Fibroblast of lung (primary cell): ENCODE measurements at regions not wholly inside any gene's neighbourhood (a gene's known extent, or its start where the extent isn't known, plus 50 kb on each side); places are given as distances from the start of the nearest gene placed in this dataset.
"Not testable (repeated sequence)": the region's sequence is repeated elsewhere in the genome, so short reads cannot be mapped to it uniquely, and the experiment has no call there.

Experiments used
- DNase-seq, 2 donors: peaks; one replicate each; pipeline versions ENCODE4 v3.0.0 to v3.0.0-alpha.2; 2010; ENCODE audit warnings: low read depth in 2 of 2
- H2AFZ ChIP-seq: 2 replicates; pipeline ENCODE4 v1.5.1; 2012; ENCODE audit warnings: low read length, control low read depth, inconsistent platforms
- H3K27ac ChIP-seq: 2 replicates; pipeline ENCODE4 v1.5.1; 2011; ENCODE audit warnings: low read length, control low read depth; ENCODE audit not compliant: insufficient read depth
- H3K27me3 ChIP-seq: 2 replicates; pipeline ENCODE4 v1.5.1; 2011; ENCODE audit warnings: mild to moderate bottlenecking, low read length; ENCODE audit not compliant: control insufficient read depth, insufficient read depth
- H3K36me3 ChIP-seq: 2 replicates; pipeline ENCODE4 v1.5.1; 2011; ENCODE audit warnings: low read length; ENCODE audit not compliant: control insufficient read depth, insufficient read depth
- H3K4me1 ChIP-seq: 2 replicates; pipeline ENCODE4 v1.5.1; 2011; ENCODE audit warnings: low read length; ENCODE audit not compliant: control insufficient read depth, insufficient read depth; ENCODE audit errors: extremely low read depth
- H3K4me2 ChIP-seq: 2 replicates; pipeline ENCODE4 v1.5.1; 2011; ENCODE audit warnings: low read length, control low read depth; ENCODE audit not compliant: insufficient read depth; ENCODE audit errors: extremely low read depth
- H3K4me3 ChIP-seq, 4 experiments: fragments of 200-600 bp in 1 of 4; sonication (generic) in 1 of 4; replicated peaks in 1 of 4; 2 replicates each; pipeline ENCODE4 v1.5.1; 2011 to 2016; ENCODE audit warnings: low read length in 4 of 4, low read depth in 3 of 4, mild to moderate bottlenecking in 3 of 4, control low read depth in 2 of 4, inconsistent platforms in 1 of 4, mixed read lengths in 1 of 4; ENCODE audit not compliant: insufficient read depth in 1 of 4; ENCODE audit errors: control extremely low read depth in 1 of 4
- H3K79me2 ChIP-seq: 2 replicates; pipeline ENCODE4 v1.5.1; 2012; ENCODE audit warnings: mild to moderate bottlenecking, low read length, inconsistent platforms; ENCODE audit not compliant: control insufficient read depth, insufficient read depth
- H3K9ac ChIP-seq: 2 replicates; pipeline ENCODE4 v1.5.1; 2011; ENCODE audit warnings: mild to moderate bottlenecking, low read length, control low read depth; ENCODE audit not compliant: insufficient read depth
- H3K9me3 ChIP-seq: 2 replicates; pipeline ENCODE4 v1.5.1; 2012; ENCODE audit warnings: low read depth, low read length; ENCODE audit not compliant: control insufficient read depth, insufficient read depth
- H4K20me1 ChIP-seq: 2 replicates; pipeline ENCODE4 v1.5.1; 2011; ENCODE audit warnings: low read length; ENCODE audit not compliant: control insufficient read depth, insufficient read depth; ENCODE audit errors: extremely low read depth
- EZH2 ChIP-seq: IDR thresholded peaks from 2 replicates; pipeline ENCODE4 v1.5.1; 2012; ENCODE audit warnings: low read length, control low read depth, mild to moderate bottlenecking; ENCODE audit errors: missing control alignments
- TF ChIP-seq, protein P1 (sequence below), 2 donors: IDR thresholded peaks in 1 of 2; conservative IDR thresholded peaks in 1 of 2; 1 replicate in 1 of 2; 2 replicates in 1 of 2; pipeline ENCODE4 v1.5.1; 2011 to 2012; ENCODE audit warnings: low read length in 2 of 2, control low read depth in 1 of 2, inconsistent platforms in 1 of 2, low read depth in 1 of 2, mild to moderate bottlenecking in 1 of 2

DNA sequence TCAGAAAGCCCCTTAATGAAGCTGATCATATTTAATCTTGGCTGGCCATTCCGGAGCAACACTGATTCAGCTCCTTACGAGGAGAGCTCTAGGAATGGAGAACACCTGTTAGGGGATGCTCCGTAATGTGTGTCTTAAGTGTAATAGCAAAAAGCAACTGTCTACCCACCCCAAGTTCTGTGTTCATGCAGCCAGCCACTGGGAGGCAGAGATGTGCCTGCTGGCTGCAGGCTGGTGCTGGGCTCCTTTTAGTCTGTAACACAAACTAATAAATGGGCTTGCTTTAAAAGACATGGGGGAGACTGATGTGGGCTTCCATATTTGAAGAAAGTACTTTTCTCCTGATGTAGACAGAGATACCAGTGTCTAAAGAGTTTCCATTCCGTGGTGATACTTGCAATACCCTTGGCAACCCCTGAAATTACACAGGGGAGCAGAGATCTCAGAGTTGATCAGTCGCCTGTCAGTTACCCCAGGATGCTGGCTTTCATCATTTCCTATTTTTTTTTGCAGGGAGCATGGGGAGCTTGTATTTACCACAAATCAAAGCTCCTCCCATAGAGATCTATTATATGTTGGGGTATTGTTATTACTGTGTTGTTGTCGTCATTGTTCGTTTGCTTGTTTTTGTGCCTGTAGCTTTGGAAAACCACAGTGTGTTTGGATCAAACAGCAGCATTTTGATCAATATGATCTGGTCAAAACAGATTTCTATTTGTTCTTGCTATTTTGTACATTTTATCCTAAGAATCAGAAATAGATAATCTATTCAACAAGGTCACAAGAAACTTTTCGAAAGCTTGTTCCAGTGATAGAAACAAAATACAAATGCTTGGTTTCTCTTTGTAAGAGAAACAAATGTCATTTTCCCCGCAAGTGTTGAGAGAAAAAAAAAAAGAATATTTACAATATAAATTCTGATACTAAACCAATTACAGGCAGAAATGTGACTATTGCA, 65.8 kb downstream of the MTX3 start:
- H3K27ac ChIP-seq = no peak overlapping the region
- no peaks in the 10 kb centered on the region for H4K20me1 ChIP-seq
- no peak overlapping the region for H3K4me2 ChIP-seq
- no peaks in the 10 kb centered on the region for H3K4me1 ChIP-seq
- no peak overlapping the region for H2AFZ ChIP-seq
- no peaks in the 10 kb centered on the region for H3K36me3 ChIP-seq
- no peak overlapping the region for H3K4me3 ChIP-seq
- no peaks in the 10 kb centered on the region for H3K9me3 ChIP-seq
- H3K27me3 ChIP-seq = no peaks in the 10 kb centered on the region
- no peak overlapping the region for H3K9ac ChIP-seq
- TF ChIP-seq, protein P1, sequence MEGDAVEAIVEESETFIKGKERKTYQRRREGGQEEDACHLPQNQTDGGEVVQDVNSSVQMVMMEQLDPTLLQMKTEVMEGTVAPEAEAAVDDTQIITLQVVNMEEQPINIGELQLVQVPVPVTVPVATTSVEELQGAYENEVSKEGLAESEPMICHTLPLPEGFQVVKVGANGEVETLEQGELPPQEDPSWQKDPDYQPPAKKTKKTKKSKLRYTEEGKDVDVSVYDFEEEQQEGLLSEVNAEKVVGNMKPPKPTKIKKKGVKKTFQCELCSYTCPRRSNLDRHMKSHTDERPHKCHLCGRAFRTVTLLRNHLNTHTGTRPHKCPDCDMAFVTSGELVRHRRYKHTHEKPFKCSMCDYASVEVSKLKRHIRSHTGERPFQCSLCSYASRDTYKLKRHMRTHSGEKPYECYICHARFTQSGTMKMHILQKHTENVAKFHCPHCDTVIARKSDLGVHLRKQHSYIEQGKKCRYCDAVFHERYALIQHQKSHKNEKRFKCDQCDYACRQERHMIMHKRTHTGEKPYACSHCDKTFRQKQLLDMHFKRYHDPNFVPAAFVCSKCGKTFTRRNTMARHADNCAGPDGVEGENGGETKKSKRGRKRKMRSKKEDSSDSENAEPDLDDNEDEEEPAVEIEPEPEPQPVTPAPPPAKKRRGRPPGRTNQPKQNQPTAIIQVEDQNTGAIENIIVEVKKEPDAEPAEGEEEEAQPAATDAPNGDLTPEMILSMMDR (conservative IDR thresholded peaks at IDR 0.05 in 1 of 2, IDR thresholded peaks at IDR 0.05 in 1 of 2; ENCODE audit: low read depth in 1 of 2, low read length in 2 of 2) = peak; percentile 55 to 63
- TF ChIP-seq EZH2 = no peak
- peak in 1 of 2 donors; percentile 53 for DNase-seq
- no peaks in the 10 kb centered on the region for H3K79me2 ChIP-seq

DNA sequence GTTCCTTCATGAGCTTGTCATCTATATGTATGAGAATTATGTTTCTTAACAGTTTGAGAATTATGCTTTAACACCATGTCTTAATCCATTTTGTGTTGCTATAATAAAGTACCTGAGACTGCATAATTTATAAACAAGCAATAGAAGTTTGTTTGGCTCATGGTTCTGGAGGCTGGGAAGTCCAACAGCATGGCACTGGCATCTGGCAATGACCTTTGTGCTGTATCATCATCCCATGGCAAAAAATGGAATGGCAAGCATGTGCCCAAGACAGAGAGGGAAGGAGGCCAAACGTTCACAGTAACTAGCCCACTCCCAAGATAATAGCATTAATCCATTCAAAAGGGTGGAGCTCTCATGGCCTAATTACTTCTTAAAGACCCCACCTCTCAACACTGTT, 67.6 kb downstream of the MTX3 start:
- Histone ChIP-seq H3K27ac (no peak overlapping the region), H3K27me3 (no peaks in the 10 kb centered on the region), H3K4me2 (no peak overlapping the region), H3K79me2 (no peaks in the 10 kb centered on the region), H3K9me3 (no peaks in the 10 kb centered on the region), H3K4me1 (no peaks in the 10 kb centered on the region), H3K4me3 (no peak overlapping the region), H3K36me3 (no peaks in the 10 kb centered on the region), H4K20me1 (no peaks in the 10 kb centered on the region), H2AFZ (no peak overlapping the region), H3K9ac (no peak overlapping the region)
- TF ChIP-seq, protein P1 (conservative IDR thresholded peaks at IDR 0.05 in 1 of 2, IDR thresholded peaks at IDR 0.05 in 1 of 2; ENCODE audit: low read depth in 1 of 2, low read length in 2 of 2) = no peak
- no peak for TF ChIP-seq EZH2
- DNase-seq = no peak

DNA sequence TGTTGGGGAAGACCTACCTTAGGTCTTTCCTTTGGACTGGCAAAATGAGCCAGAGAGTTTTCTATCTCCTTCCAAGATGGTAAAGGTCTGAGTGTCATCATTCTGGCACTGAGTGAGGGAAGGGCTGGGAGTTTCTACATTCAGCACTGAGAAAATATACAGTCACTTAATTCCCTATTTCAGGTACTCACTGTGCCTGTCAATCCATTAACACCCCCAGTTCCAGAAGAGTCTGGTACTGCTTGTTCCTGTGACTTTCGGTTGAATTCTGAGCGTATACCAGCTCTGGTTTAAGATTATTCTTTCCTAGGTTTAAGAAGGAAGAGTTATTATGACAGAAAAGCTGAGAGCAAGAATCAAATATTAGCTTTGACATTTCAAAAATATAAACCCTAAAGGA, 68.4 kb downstream of the MTX3 start:
- no peak for DNase-seq
- H3K4me3 ChIP-seq = no peak overlapping the region

DNA sequence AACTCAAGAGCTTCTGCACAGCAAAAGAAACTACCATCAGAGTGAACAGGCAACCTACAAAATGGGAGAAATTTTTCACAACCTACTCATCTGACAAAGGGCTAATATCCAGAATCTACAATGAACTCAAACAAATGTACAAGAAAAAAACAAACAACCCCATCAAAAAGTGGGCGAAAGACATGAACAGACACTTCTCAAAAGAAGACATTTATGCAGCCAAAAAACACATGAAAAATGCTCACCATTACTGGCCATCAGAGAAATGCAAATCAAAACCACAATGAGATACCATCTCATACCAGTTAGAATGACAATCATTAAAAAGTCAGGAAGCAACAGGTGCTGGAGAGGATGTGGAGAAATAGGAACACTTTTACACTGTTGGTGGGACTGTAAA, 83.6 kb downstream of the MTX3 start:
- not testable (repeated sequence) for H3K36me3 ChIP-seq, H3K4me2 ChIP-seq, H3K27me3 ChIP-seq, H4K20me1 ChIP-seq, H2AFZ ChIP-seq, H3K4me3 ChIP-seq, DNase-seq, H3K27ac ChIP-seq, H3K4me1 ChIP-seq, H3K9ac ChIP-seq, H3K9me3 ChIP-seq, H3K79me2 ChIP-seq

More for the DNA sequence above, 68.4 kb downstream of the MTX3 start:
- no peaks in the 10 kb centered on the region for H3K27me3 ChIP-seq
- no peaks in the 10 kb centered on the region for H3K79me2 ChIP-seq
- H2AFZ ChIP-seq = no peak overlapping the region
- no peak overlapping the region for H3K4me2 ChIP-seq
- no peak overlapping the region for H3K27ac ChIP-seq
- H3K9ac ChIP-seq = no peak overlapping the region
- TF ChIP-seq, protein P1 (conservative IDR thresholded peaks at IDR 0.05 in 1 of 2, IDR thresholded peaks at IDR 0.05 in 1 of 2; ENCODE audit: low read depth in 1 of 2, low read length in 2 of 2) = no peak
- no peak for TF ChIP-seq EZH2
- H3K9me3 ChIP-seq = no peaks in the 10 kb centered on the region
- no peaks in the 10 kb centered on the region for H4K20me1 ChIP-seq
- no peaks in the 10 kb centered on the region for H3K4me1 ChIP-seq
- H3K36me3 ChIP-seq = no peaks in the 10 kb centered on the region
